IMR-90 (cell line): ENCODE measurements at regions not wholly inside any gene's neighbourhood (a gene's known extent, or its start where the extent isn't known, plus 50 kb on each side); places are given as distances from the start of the nearest gene placed in this dataset.

ENCODE experiments used
- BHLHE40 ChIP-seq: fragments of 150-350 bp; IDR thresholded peaks from 2 replicates; pipeline ENCODE4 v1.6.1; 2016; ENCODE audit warnings: mild to moderate bottlenecking, low read depth, low read length
- FOS ChIP-seq: fragments of 150-350 bp; IDR thresholded peaks from 2 replicates; pipeline ENCODE4 v1.6.1; 2016; ENCODE audit warnings: low read depth, low read length
- POLR2A ChIP-seq: IDR thresholded peaks from 2 replicates; pipeline ENCODE4 v1.6.1; 2012; ENCODE audit warnings: mild to moderate bottlenecking, low read depth, low read length
- RAD21 ChIP-seq: IDR thresholded peaks from 2 replicates; pipeline ENCODE4 v1.6.1; 2012; ENCODE audit warnings: low read length, improper control_type of control experiment
- TF ChIP-seq, protein P1 (sequence below): fragments of 150-350 bp; IDR thresholded peaks from 2 replicates; pipeline ENCODE4 v1.6.1; 2017; ENCODE audit warnings: mild to moderate bottlenecking, antibody characterized with exemption, low read length, low read depth
- TF ChIP-seq, protein P2 (sequence below): conservative IDR thresholded peaks from 2 replicates; pipeline ENCODE4 v1.5.1; 2012; ENCODE audit warnings: mild to moderate bottlenecking, low read depth, low read length, improper control_type of control experiment
- TF ChIP-seq, protein P3 (sequence below): fragments of 150-350 bp; IDR thresholded peaks from 2 replicates; pipeline ENCODE4 v1.6.1; 2016; ENCODE audit warnings: low read depth, mild to moderate bottlenecking, low read length, moderate library complexity, borderline replicate concordance

DNA sequence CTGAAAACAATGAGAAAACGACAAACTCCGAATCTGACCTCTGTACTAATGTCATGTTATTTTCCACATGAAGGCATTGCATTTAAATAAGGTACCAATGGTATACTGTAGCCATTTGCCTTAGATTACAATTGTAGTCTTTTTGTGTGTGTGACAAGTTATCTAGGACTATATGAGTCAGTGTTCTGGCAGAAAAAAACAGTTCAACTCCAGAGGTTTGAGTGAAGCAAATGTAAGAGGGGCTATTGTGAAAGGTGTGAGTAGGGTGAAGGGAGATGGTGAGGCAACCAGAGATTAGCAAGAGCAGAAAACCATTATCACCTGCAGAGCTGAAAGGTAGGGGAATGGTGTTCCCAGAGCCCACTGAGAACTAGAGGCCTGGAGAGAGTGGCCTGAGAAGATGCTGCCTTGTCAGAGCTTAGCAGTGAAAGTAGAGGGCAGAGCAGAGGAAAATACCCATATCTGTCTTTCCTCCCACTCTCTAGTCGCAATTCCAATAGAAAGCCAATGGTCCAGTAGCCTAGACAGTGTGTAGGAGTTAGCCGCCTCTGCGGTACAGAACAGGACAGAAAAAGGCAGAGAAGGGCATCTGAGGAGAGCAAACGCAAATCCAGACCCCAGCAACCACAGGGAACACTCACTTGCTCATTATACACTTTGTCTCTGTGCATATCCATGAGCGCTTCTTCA lies 112.2 kb downstream of the DYRK2 start:
- TF ChIP-seq, protein P1, sequence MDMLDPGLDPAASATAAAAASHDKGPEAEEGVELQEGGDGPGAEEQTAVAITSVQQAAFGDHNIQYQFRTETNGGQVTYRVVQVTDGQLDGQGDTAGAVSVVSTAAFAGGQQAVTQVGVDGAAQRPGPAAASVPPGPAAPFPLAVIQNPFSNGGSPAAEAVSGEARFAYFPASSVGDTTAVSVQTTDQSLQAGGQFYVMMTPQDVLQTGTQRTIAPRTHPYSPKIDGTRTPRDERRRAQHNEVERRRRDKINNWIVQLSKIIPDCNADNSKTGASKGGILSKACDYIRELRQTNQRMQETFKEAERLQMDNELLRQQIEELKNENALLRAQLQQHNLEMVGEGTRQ: no peak
- TF ChIP-seq, protein P2, sequence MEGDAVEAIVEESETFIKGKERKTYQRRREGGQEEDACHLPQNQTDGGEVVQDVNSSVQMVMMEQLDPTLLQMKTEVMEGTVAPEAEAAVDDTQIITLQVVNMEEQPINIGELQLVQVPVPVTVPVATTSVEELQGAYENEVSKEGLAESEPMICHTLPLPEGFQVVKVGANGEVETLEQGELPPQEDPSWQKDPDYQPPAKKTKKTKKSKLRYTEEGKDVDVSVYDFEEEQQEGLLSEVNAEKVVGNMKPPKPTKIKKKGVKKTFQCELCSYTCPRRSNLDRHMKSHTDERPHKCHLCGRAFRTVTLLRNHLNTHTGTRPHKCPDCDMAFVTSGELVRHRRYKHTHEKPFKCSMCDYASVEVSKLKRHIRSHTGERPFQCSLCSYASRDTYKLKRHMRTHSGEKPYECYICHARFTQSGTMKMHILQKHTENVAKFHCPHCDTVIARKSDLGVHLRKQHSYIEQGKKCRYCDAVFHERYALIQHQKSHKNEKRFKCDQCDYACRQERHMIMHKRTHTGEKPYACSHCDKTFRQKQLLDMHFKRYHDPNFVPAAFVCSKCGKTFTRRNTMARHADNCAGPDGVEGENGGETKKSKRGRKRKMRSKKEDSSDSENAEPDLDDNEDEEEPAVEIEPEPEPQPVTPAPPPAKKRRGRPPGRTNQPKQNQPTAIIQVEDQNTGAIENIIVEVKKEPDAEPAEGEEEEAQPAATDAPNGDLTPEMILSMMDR: no peak
- no peak for TF ChIP-seq BHLHE40
- no peak for TF ChIP-seq RAD21
- no peak for TF ChIP-seq FOS
- TF ChIP-seq, protein P3, sequence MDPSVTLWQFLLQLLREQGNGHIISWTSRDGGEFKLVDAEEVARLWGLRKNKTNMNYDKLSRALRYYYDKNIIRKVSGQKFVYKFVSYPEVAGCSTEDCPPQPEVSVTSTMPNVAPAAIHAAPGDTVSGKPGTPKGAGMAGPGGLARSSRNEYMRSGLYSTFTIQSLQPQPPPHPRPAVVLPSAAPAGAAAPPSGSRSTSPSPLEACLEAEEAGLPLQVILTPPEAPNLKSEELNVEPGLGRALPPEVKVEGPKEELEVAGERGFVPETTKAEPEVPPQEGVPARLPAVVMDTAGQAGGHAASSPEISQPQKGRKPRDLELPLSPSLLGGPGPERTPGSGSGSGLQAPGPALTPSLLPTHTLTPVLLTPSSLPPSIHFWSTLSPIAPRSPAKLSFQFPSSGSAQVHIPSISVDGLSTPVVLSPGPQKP: no peak
- TF ChIP-seq POLR2A: no peak
